Left cardiac atrium (tissue), 4 donors: ENCODE measurements at regions not wholly inside any gene's neighbourhood (a gene's known extent, or its start where the extent isn't known, plus 50 kb on each side); places are given as distances from the start of the nearest gene placed in this dataset.
A peak's percentile ranks its signal among the peaks of the same experiment; 100 is the strongest.

ENCODE experiments used
- ATAC-seq, 2 donors: fragments of 200-7000 bp; cut with Tn5 transposase; one replicate each; pipeline ENCODE4 v1.9.1; 2020; ENCODE audit warnings: mild to moderate bottlenecking in 2 of 2, moderate library complexity in 2 of 2
- DNase-seq: peaks from one replicate; pipeline ENCODE4 v3.0.0-alpha.2; 2020
- intact Hi-C, 2 donors: fragments of 100-400 bp; cut with DNase I; formaldehyde crosslinking; loops; one replicate each; pipeline versions ENCODE4 v1.14.1 to v1.15.1; 2022 to 2023
- donor health status: DM: no; HTN: yes; CAD: no.
- donor health status: DM: no; HTN: yes; CAD: no; lungs with severe emphysema.
- donor health status: DM: yes; HTN: yes; CAD: no.
- donor health status: Dilated cardiomyopathy.

- intact Hi-C loops, result no loop called here
- DNase-seq, result no peak
- ATAC-seq, result peak in 1 of 2 donors; percentile 30
These were observed 65.7 kb upstream of the BACE2 start for GRCh38 chr21:41102281-41102680.

GRCh38 chr21:41107602-41108001 is 60.4 kb upstream of the BACE2 start:
- DNase-seq, result no peak
- intact Hi-C loops, result no loop called here
- ATAC-seq, result no peak

- intact Hi-C loops, result no loop called here
- DNase-seq (no peak), ATAC-seq (no peak)
These were observed 59.0 kb upstream of the BACE2 start for GRCh38 chr21:41108668-41109585.

- intact Hi-C loops, result no loop called here
- DNase-seq (no peak), ATAC-seq (no peak)
These were observed 57.8 kb upstream of the BACE2 start for GRCh38 chr21:41110161-41110560.

GRCh38 chr21:41110664-41111063 is 57.3 kb upstream of the BACE2 start:
- intact Hi-C loops, result no loop called here
- DNase-seq, result no peak
- ATAC-seq, result no peak

- intact Hi-C loops, result no loop called here
- ATAC-seq, result no peak
- no peak for DNase-seq
These were observed 56.3 kb upstream of the BACE2 start for GRCh38 chr21:41111681-41112080.

GRCh38 chr21:41112740-41113692 is 54.9 kb upstream of the BACE2 start:
- ATAC-seq (peak; percentile 60 to 68), DNase-seq (no peak)
- intact Hi-C loops, result no loop called here

- ATAC-seq (no peak), DNase-seq (no peak)
- intact Hi-C loops, result no loop called here
These were observed 52.1 kb upstream of the BACE2 start for GRCh38 chr21:41115851-41116250.
